OCI-LY7 (cell line): ENCODE measurements at regions not wholly inside any gene's neighbourhood (a gene's known extent, or its start where the extent isn't known, plus 50 kb on each side); places are given as distances from the start of the nearest gene placed in this dataset.

Source experiments
- BruUV-seq: library from RNA; stranded (reverse); fragments of 400-500 nt; replicated peaks from 2 replicates; lab custom pipeline; 2021; lab: Mats Ljungman, UMichigan
- CTCF ChIA-PET: fragments of 300-600 bp; sonication (Branson Sonifier 250); formaldehyde crosslinking; loops from one replicate; lab custom pipeline; 2022; ENCODE audit warnings: antibody characterized with exemption; ENCODE audit not compliant: unreplicated experiment; lab: Charles Lee
- POLR2A ChIA-PET: fragments of 300-600 bp; sonication (Branson Sonifier 250); formaldehyde crosslinking; loops from one replicate; lab custom pipeline; 2022; ENCODE audit warnings: antibody characterized with exemption; lab: Charles Lee
- DNase-seq: peaks from one replicate; pipeline ENCODE4 v3.0.0-alpha.2; 2015; ENCODE audit warnings: low spot score
- H2AFZ ChIP-seq: fragments of 200-600 bp; sonication (generic), shearing (Covaris generic); 2 replicates; pipeline ENCODE4 v1.6.1; 2014; ENCODE audit warnings: mild to moderate bottlenecking, antibody characterized with exemption, low read length, moderate library complexity
- H3K27ac ChIP-seq: fragments of 200-600 bp; sonication (generic); 2 replicates; pipeline ENCODE4 v1.5.1; 2014; ENCODE audit warnings: mixed run types, low read depth, mild to moderate bottlenecking, moderate library complexity, low read length, inconsistent platforms; ENCODE audit not compliant: poor library complexity, severe bottlenecking
- H3K36me3 ChIP-seq: fragments of 200-600 bp; sonication (generic); 2 replicates; pipeline ENCODE4 v1.6.1; 2014; ENCODE audit warnings: mild to moderate bottlenecking, antibody characterized with exemption, low read length, moderate library complexity, mixed read lengths; ENCODE audit not compliant: insufficient read depth
- H3K4me1 ChIP-seq: fragments of 200-600 bp; sonication (generic); 2 replicates; pipeline ENCODE4 v1.5.1; 2014; ENCODE audit warnings: mild to moderate bottlenecking, low read length; ENCODE audit not compliant: insufficient read depth, poor library complexity, severe bottlenecking
- H3K4me2 ChIP-seq: fragments of 200-600 bp; sonication (generic); 2 replicates; pipeline ENCODE4 v1.6.1; 2014; ENCODE audit warnings: mild to moderate bottlenecking, low read length
- H3K4me3 ChIP-seq: fragments of 200-600 bp; sonication (generic); 2 replicates; pipeline ENCODE4 v1.5.1; 2014; ENCODE audit warnings: mild to moderate bottlenecking, low read depth, low read length; ENCODE audit not compliant: poor library complexity, severe bottlenecking
- H3K79me2 ChIP-seq: fragments of 200-600 bp; sonication (generic); 2 replicates; pipeline ENCODE4 v1.6.1; 2016; ENCODE audit warnings: low read depth, mild to moderate bottlenecking, low read length, moderate library complexity, mixed read lengths; ENCODE audit not compliant: insufficient read depth
- H3K9me2 ChIP-seq: fragments of 200-600 bp; sonication (generic); 2 replicates; pipeline ENCODE4 v1.6.1; 2016; ENCODE audit warnings: mild to moderate bottlenecking, low read length, mixed read lengths; ENCODE audit not compliant: insufficient read depth
- H3K9me3 ChIP-seq: fragments of 200-600 bp; sonication (generic); 2 replicates; pipeline ENCODE4 v1.6.1; 2014; ENCODE audit warnings: mild to moderate bottlenecking, mixed run types, low read length, mixed read lengths
- H4K20me1 ChIP-seq: fragments of 200-600 bp; sonication (generic); 2 replicates; pipeline ENCODE4 v1.6.1; 2014; ENCODE audit warnings: mild to moderate bottlenecking, antibody characterized with exemption, low read length, moderate library complexity, mixed read lengths; ENCODE audit not compliant: insufficient read depth
- EZH2phosphoT487 ChIP-seq: fragments of 200-600 bp; sonication (generic); IDR thresholded peaks from 2 replicates; pipeline ENCODE4 v1.6.1; 2018; ENCODE audit warnings: low read depth, borderline replicate concordance, mild to moderate bottlenecking, mixed run types, antibody characterized with exemption, low read length, moderate library complexity, mixed read lengths
- intact Hi-C: fragments of 100-400 bp; cut with micrococcal nuclease; formaldehyde crosslinking; loops from one replicate; pipeline ENCODE4 v1.10.0; 2022; ENCODE audit not compliant: unreplicated experiment
- TF ChIP-seq, protein P1 (sequence below): fragments of 200-600 bp; sonication (generic); conservative IDR thresholded peaks from 2 replicates; pipeline ENCODE4 v1.5.1; 2014; ENCODE audit warnings: mild to moderate bottlenecking, antibody characterized with exemption, low read length, moderate library complexity, mixed read lengths

DNA sequence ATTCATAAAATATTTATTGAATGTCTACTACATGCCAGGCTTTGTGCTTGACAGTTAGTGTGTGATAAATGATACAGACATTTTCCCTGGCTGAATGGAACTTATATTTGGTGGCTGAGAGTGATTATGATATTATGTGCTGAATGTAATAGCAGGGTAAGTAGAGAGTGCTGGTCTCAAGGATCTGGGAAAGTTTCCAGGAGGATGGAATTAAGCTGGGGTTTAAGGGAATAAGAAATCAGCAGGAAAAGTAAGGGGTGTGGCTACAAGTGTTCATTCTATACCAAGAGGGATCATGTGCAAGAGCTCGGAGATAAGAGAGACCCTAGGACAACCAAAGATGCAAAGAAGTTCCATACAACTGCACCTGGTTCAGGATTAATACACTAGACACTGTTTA, 500.1 kb upstream of the CFAP20DC start:
- Histone ChIP-seq H3K4me1 (no peaks in the 10 kb centered on the region), H3K9me2 (no peaks in the 10 kb centered on the region), H4K20me1 (no peaks in the 10 kb centered on the region), H3K79me2 (no peaks in the 10 kb centered on the region), H3K36me3 (no peaks in the 10 kb centered on the region), H3K4me2 (no peak overlapping the region), H3K4me3 (no peak overlapping the region), H2AFZ (no peak overlapping the region), H3K27ac (no peak overlapping the region), H3K9me3 (no peaks in the 10 kb centered on the region)
- TF ChIP-seq, protein P1, sequence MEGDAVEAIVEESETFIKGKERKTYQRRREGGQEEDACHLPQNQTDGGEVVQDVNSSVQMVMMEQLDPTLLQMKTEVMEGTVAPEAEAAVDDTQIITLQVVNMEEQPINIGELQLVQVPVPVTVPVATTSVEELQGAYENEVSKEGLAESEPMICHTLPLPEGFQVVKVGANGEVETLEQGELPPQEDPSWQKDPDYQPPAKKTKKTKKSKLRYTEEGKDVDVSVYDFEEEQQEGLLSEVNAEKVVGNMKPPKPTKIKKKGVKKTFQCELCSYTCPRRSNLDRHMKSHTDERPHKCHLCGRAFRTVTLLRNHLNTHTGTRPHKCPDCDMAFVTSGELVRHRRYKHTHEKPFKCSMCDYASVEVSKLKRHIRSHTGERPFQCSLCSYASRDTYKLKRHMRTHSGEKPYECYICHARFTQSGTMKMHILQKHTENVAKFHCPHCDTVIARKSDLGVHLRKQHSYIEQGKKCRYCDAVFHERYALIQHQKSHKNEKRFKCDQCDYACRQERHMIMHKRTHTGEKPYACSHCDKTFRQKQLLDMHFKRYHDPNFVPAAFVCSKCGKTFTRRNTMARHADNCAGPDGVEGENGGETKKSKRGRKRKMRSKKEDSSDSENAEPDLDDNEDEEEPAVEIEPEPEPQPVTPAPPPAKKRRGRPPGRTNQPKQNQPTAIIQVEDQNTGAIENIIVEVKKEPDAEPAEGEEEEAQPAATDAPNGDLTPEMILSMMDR, result no peak
- TF ChIP-seq EZH2phosphoT487, result no peak
- CTCF ChIA-PET, result no interaction called here
- intact Hi-C loops, result no loop called here
- no TSS peak for BruUV-seq
- no peak for DNase-seq
- POLR2A ChIA-PET, result no interaction called here

DNA sequence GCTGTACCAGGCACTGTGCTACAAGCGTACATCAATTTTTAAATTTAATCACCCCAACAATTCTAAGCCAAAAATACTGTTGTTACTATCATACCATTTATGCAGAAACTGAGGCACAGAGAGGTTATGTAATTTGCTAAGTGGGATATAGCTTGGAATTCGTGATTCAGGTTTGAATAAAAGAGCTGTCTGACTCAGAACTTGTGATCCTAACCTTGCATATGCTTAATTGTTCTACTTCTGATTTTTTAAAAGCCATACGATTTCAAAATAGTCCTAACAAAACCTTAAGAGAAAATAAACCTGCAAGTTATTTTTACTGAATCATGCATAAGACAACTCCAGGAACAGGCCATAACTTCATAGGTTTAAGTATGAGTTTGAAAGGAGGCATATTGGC, 498.0 kb upstream of the CFAP20DC start:
- intact Hi-C loops, result no loop called here
- no TSS peak for BruUV-seq

DNA sequence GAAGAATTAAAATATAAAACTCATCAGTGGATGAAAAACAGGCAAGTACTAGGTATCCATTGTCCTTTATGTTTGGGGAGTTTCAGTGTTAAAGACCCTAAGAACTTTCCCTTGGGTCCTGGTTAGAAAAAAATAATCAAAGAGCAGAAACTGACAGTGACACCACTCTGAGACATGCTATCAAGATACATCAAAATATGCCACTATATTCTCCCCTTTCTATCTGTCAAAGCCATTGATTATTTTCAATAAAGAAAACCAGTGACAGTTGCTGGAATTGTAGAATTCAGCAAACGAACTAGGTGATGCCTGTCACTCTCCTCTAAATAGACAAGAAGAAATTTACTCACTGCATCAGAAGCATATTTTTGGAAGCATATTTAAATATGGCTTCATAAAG, 496.7 kb upstream of the CFAP20DC start:
- intact Hi-C loops, result no loop called here
- TF ChIP-seq, protein P1, result no peak
- no peak for TF ChIP-seq EZH2phosphoT487
- no peak overlapping the region for H3K4me3 ChIP-seq
- no peak overlapping the region for H2AFZ ChIP-seq
- no peaks in the 10 kb centered on the region for H3K4me1 ChIP-seq
- POLR2A ChIA-PET, result no interaction called here
- H4K20me1 ChIP-seq, result no peaks in the 10 kb centered on the region
- BruUV-seq, result no TSS peak
- DNase-seq, result no peak
- no peaks in the 10 kb centered on the region for H3K36me3 ChIP-seq
- H3K27ac ChIP-seq, result no peak overlapping the region
- CTCF ChIA-PET, result no interaction called here
- H3K4me2 ChIP-seq, result no peak overlapping the region
- no peaks in the 10 kb centered on the region for H3K9me3 ChIP-seq
- no peaks in the 10 kb centered on the region for H3K79me2 ChIP-seq
- H3K9me2 ChIP-seq, result no peaks in the 10 kb centered on the region

More for the DNA sequence above, 498.0 kb upstream of the CFAP20DC start:
- Histone ChIP-seq H3K4me3 (no peak overlapping the region), H3K27ac (no peak overlapping the region), H2AFZ (no peak overlapping the region), H3K4me1 (no peaks in the 10 kb centered on the region), H4K20me1 (no peaks in the 10 kb centered on the region), H3K9me3 (no peaks in the 10 kb centered on the region), H3K79me2 (no peaks in the 10 kb centered on the region), H3K4me2 (no peak overlapping the region), H3K9me2 (no peaks in the 10 kb centered on the region), H3K36me3 (no peaks in the 10 kb centered on the region)
- TF ChIP-seq, protein P1, result no peak
- TF ChIP-seq EZH2phosphoT487, result no peak
- CTCF ChIA-PET, result no interaction called here
- no peak for DNase-seq
- POLR2A ChIA-PET, result no interaction called here
